ENCODE measurements at regions not wholly inside any gene's neighbourhood (a gene's known extent, or its start where the extent isn't known, plus 50 kb on each side); places are given as distances from the start of the nearest gene placed in this dataset.

DNA sequence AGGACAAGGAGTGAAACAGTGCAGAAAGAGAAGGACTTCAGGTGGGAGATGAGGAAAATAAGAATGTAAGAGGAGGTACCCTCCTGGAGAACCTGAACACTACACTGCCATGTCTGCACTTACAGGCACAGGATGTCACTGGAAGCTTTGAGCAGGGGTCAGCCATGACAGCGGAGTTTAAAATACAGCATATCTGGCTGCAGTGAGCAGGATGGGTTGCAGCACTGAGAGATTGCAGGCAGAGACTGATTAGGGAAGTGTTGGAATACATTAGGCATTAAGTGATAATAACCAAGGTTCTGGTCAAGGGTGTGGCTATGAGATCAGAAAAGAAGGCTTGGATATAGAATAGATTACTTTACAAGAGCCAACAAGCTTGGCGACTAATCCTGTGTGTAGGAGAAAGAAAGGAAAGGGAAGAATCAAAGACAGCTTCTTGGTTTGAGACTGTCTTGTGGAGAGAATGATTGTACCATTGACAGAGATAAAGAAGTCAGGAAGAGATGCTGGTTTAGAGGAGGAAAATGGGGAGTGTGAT, 171.1 kb upstream of the RBMS1 start:
- DNase-seq = no peak
- H3K9ac ChIP-seq (ENCODE audit: insufficient read depth in 1 of 2, low read length in 2 of 2) = no peak overlapping the region
- no peaks in the 10 kb centered on the region for H3K9me3 ChIP-seq (ENCODE audit: control insufficient read depth in 4 of 4, insufficient read depth in 3 of 4, low read length in 3 of 4)
- 89 to 98% methylated on average over 2 of the region's 2 CpGs for WGBS, 2 donors
- TF ChIP-seq, protein P1, sequence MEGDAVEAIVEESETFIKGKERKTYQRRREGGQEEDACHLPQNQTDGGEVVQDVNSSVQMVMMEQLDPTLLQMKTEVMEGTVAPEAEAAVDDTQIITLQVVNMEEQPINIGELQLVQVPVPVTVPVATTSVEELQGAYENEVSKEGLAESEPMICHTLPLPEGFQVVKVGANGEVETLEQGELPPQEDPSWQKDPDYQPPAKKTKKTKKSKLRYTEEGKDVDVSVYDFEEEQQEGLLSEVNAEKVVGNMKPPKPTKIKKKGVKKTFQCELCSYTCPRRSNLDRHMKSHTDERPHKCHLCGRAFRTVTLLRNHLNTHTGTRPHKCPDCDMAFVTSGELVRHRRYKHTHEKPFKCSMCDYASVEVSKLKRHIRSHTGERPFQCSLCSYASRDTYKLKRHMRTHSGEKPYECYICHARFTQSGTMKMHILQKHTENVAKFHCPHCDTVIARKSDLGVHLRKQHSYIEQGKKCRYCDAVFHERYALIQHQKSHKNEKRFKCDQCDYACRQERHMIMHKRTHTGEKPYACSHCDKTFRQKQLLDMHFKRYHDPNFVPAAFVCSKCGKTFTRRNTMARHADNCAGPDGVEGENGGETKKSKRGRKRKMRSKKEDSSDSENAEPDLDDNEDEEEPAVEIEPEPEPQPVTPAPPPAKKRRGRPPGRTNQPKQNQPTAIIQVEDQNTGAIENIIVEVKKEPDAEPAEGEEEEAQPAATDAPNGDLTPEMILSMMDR (IDR thresholded peaks at IDR 0.05; ENCODE audit: control extremely low read depth, extremely low read depth) = no peak
- no peaks in the 10 kb centered on the region for H3K36me3 ChIP-seq (ENCODE audit: control insufficient read depth in 4 of 4, insufficient read depth in 4 of 4, low read length in 4 of 4)
- peaks cover 0 to 13% (median 6%) of the 10 kb centered on the region in 5 donors for H3K4me1 ChIP-seq (ENCODE audit: control insufficient read depth in 5 of 5, insufficient read depth in 5 of 5, low read length in 5 of 5)
- no peaks in the 10 kb centered on the region for H3K27me3 ChIP-seq (ENCODE audit: control insufficient read depth in 3 of 3, insufficient read depth in 3 of 3, low read length in 2 of 3)
- H3K4me3 ChIP-seq = no peak overlapping the region
- no peak for ATAC-seq (ENCODE audit: insufficient read depth, low FRiP score)
- no peak overlapping the region for H3K27ac ChIP-seq (ENCODE audit: low read depth in 1 of 2, low read length in 1 of 2)

DNA sequence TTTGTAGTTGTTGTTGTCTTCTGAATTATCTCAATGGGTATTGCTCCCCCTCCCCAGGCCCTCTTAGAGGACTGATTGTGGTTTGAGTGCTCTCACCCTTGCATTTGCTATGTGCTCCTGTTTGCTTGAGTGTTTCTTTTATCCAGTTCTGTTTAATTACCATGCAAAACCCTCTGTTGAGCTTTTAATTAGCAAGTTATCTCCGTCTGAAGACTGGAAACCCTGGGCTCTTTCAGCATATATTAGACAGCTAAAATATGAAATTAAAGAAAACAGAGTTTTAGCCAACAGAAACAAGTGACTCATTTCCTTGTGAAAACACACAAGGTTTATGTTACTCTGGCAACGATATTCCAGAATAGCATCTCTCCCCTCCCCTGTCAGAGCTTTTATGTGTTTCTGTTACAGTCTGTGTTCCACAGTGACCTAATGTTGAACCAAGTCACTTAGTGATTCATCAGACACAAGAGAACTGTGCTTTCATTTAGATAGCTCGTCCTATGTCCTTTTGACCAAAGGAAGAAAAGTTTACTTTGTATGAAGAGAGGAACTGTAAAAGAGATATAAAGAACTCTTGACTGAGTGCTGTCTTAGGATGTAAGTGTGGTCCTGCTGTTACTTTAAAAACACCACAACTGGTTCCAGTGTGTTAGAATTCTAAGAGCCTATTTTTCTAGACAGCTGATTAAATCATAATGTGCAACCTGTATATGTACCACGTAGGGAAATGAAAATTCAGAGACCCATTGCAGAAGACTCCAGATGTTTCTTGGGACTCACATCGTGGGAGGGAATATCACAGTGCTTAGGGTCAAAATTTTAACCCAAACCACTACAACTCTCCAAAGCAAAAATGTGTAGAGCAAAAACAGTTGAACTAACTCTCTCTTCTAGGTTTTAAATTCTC, 172.8 kb upstream of the RBMS1 start:
- 17 to 25% methylated on average over 5 of the region's 5 CpGs for WGBS, 2 donors
- Histone ChIP-seq H3K4me3 (no peak overlapping the region), H3K9ac (ENCODE audit: insufficient read depth in 1 of 2, low read length in 2 of 2) (no peak overlapping the region), H3K27me3 (ENCODE audit: control insufficient read depth in 3 of 3, insufficient read depth in 3 of 3, low read length in 2 of 3) (no peaks in the 10 kb centered on the region), H3K36me3 (ENCODE audit: control insufficient read depth in 4 of 4, insufficient read depth in 4 of 4, low read length in 4 of 4) (no peaks in the 10 kb centered on the region), H3K4me1 (ENCODE audit: control insufficient read depth in 5 of 5, insufficient read depth in 5 of 5, low read length in 5 of 5) (peaks cover 0 to 13% (median 6%) of the 10 kb centered on the region in 5 donors), H3K27ac (ENCODE audit: low read depth in 1 of 2, low read length in 1 of 2) (peak overlapping the region; percentile 39 to 89), H3K9me3 (ENCODE audit: control insufficient read depth in 4 of 4, insufficient read depth in 3 of 4, low read length in 3 of 4) (no peaks in the 10 kb centered on the region)
- peak; percentile 88 for ATAC-seq (ENCODE audit: insufficient read depth, low FRiP score)
- peak; percentile 28 to 90 (median 86) for DNase-seq
- TF ChIP-seq, protein P1 (IDR thresholded peaks at IDR 0.05; ENCODE audit: control extremely low read depth, extremely low read depth) = no peak

DNA sequence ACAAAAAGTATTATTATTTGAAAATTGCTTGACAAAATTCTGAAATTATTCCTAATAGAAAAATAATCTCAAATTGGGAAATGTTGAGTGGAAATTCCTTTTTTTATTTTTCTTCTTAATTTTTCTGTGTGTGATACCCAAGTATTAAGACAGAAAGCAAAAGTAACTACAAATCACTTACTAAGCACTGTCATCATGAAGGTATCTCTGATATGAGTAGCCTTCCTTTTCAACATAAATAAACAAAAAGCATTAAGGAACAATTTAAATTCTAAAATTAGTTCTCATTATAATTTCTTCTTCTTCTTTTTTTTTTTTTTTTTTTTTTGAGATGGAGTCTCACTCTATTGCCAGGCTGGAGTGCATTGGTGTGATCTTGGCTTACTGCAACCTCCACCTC, 174.2 kb upstream of the RBMS1 start:
- no peak for DNase-seq
- Histone ChIP-seq H3K4me1 (ENCODE audit: control insufficient read depth in 5 of 5, insufficient read depth in 5 of 5, low read length in 5 of 5) (peaks cover 0 to 13% (median 6%) of the 10 kb centered on the region in 5 donors), H3K9me3 (ENCODE audit: control insufficient read depth in 4 of 4, insufficient read depth in 3 of 4, low read length in 3 of 4) (no peaks in the 10 kb centered on the region), H3K4me3 (no peak overlapping the region), H3K27me3 (ENCODE audit: control insufficient read depth in 3 of 3, insufficient read depth in 3 of 3, low read length in 2 of 3) (no peaks in the 10 kb centered on the region), H3K36me3 (ENCODE audit: control insufficient read depth in 4 of 4, insufficient read depth in 4 of 4, low read length in 4 of 4) (no peaks in the 10 kb centered on the region), H3K9ac (ENCODE audit: insufficient read depth in 1 of 2, low read length in 2 of 2) (no peak overlapping the region), H3K27ac (ENCODE audit: low read depth in 1 of 2, low read length in 1 of 2) (no peak overlapping the region)
- TF ChIP-seq, protein P1 (IDR thresholded peaks at IDR 0.05; ENCODE audit: control extremely low read depth, extremely low read depth) = no peak
- ATAC-seq (ENCODE audit: insufficient read depth, low FRiP score) = no peak
